A549 (cell line): ENCODE measurements at regions not wholly inside any gene's neighbourhood (a gene's known extent, or its start where the extent isn't known, plus 50 kb on each side); places are given as distances from the start of the nearest gene placed in this dataset.

Experiments used
- CEBPB ChIP-seq, 2 experiments: fragments of >200 bp in 1 of 2; sonication (Bioruptor Twin) in 1 of 2; formaldehyde crosslinking in 1 of 2; IDR thresholded peaks; 2 replicates each; pipeline ENCODE4 v1.6.1; 2012 to 2016
- EP300 ChIP-seq, 2 experiments: fragments of >200 bp; sonication (Bioruptor Twin); formaldehyde crosslinking; IDR thresholded peaks; 2 replicates in 1 of 2; 3 replicates in 1 of 2; pipeline ENCODE4 v1.6.1; 2016 to 2017
- ZFP36 ChIP-seq: fragments of 450-650 bp; IDR thresholded peaks from 2 replicates; pipeline ENCODE4 v1.6.1; 2014; ENCODE audit warnings: borderline replicate concordance; ENCODE audit not compliant: partially characterized antibody
- TF ChIP-seq, protein P1 (sequence below): fragments of 200-600 bp; sonication (generic); IDR thresholded peaks from 2 replicates; pipeline ENCODE4 v1.6.1; 2016; ENCODE audit warnings: antibody characterized with exemption, mild to moderate bottlenecking, moderate library complexity
- TF ChIP-seq, protein P2 (sequence below): IDR thresholded peaks from 2 replicates; pipeline ENCODE4 v1.6.1; 2012
- TF ChIP-seq, protein P3 (sequence below): fragments of >200 bp; sonication (Bioruptor Twin); formaldehyde crosslinking; IDR thresholded peaks from 3 replicates; pipeline ENCODE4 v1.5.1; 2016

DNA sequence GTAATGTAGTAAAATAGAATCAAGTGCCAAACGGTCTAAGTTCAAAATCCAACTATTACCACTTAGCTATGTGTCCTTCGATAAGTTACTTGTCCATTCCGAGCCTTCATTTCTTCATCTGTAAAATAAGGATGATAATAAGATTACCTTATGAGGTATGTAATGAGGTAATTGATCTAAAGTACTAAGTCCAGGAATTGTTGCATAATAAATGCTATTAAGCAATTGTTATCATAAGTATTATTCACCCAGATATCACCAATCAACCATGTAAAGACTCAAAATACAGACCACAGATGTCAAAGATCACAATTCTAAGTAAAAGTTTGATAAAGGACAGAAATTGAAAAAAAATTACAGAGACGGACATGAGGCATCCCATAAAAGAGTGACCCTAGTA, 168.4 kb upstream of the POU3F4 start:
- TF ChIP-seq, protein P1, sequence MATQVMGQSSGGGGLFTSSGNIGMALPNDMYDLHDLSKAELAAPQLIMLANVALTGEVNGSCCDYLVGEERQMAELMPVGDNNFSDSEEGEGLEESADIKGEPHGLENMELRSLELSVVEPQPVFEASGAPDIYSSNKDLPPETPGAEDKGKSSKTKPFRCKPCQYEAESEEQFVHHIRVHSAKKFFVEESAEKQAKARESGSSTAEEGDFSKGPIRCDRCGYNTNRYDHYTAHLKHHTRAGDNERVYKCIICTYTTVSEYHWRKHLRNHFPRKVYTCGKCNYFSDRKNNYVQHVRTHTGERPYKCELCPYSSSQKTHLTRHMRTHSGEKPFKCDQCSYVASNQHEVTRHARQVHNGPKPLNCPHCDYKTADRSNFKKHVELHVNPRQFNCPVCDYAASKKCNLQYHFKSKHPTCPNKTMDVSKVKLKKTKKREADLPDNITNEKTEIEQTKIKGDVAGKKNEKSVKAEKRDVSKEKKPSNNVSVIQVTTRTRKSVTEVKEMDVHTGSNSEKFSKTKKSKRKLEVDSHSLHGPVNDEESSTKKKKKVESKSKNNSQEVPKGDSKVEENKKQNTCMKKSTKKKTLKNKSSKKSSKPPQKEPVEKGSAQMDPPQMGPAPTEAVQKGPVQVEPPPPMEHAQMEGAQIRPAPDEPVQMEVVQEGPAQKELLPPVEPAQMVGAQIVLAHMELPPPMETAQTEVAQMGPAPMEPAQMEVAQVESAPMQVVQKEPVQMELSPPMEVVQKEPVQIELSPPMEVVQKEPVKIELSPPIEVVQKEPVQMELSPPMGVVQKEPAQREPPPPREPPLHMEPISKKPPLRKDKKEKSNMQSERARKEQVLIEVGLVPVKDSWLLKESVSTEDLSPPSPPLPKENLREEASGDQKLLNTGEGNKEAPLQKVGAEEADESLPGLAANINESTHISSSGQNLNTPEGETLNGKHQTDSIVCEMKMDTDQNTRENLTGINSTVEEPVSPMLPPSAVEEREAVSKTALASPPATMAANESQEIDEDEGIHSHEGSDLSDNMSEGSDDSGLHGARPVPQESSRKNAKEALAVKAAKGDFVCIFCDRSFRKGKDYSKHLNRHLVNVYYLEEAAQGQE: no peak
- TF ChIP-seq, protein P2, sequence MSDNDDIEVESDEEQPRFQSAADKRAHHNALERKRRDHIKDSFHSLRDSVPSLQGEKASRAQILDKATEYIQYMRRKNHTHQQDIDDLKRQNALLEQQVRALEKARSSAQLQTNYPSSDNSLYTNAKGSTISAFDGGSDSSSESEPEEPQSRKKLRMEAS: no peak
- TF ChIP-seq, protein P3, sequence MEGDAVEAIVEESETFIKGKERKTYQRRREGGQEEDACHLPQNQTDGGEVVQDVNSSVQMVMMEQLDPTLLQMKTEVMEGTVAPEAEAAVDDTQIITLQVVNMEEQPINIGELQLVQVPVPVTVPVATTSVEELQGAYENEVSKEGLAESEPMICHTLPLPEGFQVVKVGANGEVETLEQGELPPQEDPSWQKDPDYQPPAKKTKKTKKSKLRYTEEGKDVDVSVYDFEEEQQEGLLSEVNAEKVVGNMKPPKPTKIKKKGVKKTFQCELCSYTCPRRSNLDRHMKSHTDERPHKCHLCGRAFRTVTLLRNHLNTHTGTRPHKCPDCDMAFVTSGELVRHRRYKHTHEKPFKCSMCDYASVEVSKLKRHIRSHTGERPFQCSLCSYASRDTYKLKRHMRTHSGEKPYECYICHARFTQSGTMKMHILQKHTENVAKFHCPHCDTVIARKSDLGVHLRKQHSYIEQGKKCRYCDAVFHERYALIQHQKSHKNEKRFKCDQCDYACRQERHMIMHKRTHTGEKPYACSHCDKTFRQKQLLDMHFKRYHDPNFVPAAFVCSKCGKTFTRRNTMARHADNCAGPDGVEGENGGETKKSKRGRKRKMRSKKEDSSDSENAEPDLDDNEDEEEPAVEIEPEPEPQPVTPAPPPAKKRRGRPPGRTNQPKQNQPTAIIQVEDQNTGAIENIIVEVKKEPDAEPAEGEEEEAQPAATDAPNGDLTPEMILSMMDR: no peak
- TF ChIP-seq CEBPB (IDR thresholded peaks at IDR 0.05) (no peak), ZFP36 (no peak), EP300 (IDR thresholded peaks at IDR 0.05) (no peak)
